GM19023 (cell line): ENCODE measurements at regions not wholly inside any gene's neighbourhood (a gene's known extent, or its start where the extent isn't known, plus 50 kb on each side); places are given as distances from the start of the nearest gene placed in this dataset.
"Not testable (repeated sequence)": the region's sequence is repeated elsewhere in the genome, so short reads cannot be mapped to it uniquely, and the experiment has no call there.

Source experiments
- ATAC-seq: cut with Tn5 transposase; IDR thresholded peaks from one replicate; pipeline ENCODE4 v1.9.1; 2021; ENCODE audit warnings: mild to moderate bottlenecking, moderate library complexity; ENCODE audit not compliant: unreplicated experiment

DNA sequence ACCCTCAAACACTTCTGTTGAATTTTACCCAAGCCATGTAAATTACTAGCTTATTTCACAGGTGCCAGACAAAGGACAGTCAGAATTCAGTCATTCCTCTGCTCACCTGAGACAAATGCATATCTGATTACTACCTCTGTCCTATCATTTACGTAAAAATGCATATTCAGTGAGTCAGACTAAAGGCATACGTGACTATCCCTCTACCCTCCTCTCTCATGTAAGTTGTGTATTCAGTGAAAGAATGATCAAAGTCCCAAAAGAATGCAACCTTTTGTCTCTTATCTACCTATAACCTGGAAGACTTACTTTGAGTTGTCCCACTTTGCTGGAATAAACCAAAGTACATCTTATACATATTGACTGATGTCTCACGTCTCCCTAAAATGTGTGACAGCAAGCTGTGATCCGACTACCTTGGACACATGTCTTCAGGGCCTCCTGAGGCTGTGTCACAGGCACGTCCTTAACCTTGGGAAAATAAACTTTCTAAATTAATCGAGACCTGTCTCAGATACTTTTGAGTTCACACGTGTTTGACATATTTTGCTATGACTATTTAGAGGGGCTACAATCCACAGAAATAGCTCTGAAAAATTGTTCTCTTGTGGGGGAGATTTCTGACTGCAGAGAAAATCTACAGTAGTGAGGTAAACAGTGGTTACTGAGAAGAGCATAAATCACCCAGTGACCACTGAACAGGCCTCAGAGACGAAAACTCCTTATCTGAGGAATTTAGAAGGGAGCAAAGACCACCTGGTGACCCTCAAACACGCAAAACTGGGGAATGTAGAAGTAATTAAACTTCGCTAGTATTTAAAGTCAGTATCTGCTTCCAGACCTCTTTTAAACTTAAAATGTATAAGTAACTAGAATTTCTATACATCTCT, 1575.8 kb downstream of the STIM2 start:
- ATAC-seq, result no peak

DNA sequence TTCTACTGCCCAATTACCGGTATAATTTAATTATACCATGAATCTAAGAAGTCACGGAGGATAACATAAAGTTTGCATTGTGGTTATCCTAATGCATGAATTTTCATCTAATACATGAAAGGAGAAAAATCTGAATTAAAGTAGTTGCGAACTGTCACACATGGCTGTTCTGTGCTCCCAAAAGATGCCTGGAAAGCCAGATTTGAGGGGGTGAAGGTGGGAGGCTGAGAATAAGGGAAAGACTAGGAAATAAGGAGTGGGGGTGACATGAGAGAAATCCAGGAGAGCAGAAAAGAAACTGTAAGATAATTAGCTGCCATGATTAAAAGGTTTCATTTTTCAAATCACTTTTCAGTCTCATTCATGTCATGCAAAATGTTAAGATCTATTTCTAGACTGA, 1582.7 kb downstream of the STIM2 start:
- ATAC-seq, result no peak

DNA sequence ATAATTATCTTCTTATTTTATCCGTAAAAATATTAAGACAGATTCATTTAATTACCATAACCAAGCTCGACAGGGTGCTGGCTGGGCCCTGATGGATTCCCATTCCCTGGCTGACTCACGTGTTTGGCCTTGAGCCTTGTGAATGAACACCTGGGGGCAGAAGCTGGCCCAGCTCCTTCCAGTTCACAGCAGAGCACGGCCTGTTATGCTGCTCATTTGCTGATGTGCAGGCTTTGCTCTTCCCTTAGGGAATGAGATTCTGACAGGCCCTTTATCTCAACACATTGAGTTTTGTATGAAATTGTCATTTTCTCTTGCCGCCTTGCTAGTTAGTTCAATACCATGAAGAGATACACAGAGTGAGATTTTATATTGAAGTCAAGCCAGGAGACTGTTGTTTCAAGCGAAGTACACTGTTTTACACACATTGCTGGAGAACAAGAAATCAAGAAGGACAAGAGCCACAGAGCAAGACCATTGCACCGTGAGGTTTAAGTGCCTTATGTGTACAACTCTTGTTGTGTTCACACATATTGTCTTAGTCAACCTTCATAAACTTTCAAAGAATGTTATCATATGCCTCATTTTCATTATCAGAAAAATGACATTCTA, 1583.3 kb downstream of the STIM2 start:
- no peak for ATAC-seq

DNA sequence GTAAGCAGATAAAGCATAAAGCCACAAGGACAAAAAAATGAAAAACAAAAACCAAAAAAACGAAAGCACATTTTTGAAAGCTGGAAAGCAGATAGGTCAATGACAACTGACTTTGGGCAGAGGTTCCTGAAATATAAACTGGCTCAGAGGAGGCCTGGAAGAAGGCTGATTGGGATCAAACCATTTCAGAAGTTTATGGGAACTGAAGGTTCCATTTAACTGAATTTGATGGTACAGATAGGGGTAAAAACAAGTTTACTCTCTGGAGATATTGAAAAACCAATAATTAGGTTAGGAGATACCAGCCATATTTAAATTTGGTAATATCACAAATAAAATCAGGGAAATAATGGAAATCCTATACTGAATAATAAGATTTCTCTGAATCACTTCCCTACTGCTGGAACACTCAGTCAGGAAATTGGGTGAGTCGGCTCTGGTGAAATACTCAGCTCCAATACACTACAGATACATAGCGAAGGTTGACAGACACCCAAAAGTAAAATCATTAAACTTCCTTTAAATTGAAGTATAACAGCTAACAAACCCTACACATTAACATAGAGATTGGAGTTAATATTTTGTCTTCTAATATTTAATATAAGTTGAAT, 1584.3 kb downstream of the STIM2 start:
- ATAC-seq, result no peak

GRCh38 chr4:28449085-28449484, 1588.4 kb downstream of the STIM2 start:
- no peak for ATAC-seq

GRCh38 chr4:28451346-28451745, 1590.7 kb downstream of the STIM2 start:
- ATAC-seq, result no peak

- ATAC-seq, result no peak
Measured at GRCh38 chr4:28462766-28463700, 1602.4 kb downstream of the STIM2 start.

DNA sequence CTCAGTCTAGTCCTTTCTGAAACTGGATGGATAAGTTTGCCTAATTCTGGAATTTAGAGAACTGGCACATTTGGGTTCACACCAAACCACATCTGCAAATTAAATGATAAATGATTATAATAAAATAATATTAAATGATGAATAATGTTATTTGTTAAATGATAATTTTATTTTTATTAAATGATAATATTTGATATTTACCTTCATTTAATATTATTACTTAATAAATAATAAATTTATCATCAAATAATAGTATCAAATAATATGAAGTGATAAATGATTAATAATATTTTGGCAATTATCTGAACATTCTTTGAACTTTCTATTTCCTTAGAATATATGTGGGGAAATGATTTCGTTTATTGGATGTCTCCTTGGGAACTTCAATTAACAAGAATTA, 1604.2 kb downstream of the STIM2 start:
- no peak for ATAC-seq

GRCh38 chr4:28466886-28467285, 1606.2 kb downstream of the STIM2 start:
- not testable (repeated sequence) for ATAC-seq

DNA sequence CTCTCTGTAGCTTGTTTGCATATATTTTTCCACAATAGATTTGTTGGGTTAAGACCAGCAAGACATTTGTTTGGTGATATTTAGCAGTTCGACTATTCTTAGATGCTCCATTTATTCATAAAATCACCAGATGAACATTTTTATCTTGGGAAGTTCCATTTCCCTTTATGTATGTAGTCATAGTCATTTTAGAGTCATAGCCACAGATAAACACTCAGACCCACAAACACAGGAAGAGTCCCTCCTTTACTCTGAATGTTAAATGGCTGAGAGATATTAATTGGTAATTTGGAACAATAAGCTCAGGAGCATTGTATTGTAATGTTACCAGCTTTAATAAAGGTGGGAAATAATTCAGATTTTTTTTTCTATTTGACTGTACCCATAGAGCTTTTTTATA, 1608.7 kb downstream of the STIM2 start:
- ATAC-seq, result no peak

DNA sequence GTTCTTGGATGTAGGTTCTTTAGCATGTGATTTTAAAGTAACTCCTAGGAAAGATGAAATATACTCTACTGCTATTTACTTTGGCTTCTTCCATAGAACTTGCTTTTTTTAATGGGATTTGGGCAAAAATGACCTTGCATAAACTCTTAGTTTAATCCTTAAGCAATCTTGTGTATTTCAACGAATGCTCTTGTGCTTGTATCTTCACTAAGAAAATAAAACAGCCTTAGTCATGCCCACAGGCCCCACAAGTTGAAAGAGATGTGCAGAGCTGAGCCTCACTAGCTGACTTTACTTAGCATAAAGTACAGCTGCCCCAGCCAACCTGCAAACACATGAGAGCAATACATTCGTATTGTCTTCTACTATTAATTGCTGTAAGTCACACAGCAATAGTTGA, 1609.2 kb downstream of the STIM2 start:
- ATAC-seq, result no peak

DNA sequence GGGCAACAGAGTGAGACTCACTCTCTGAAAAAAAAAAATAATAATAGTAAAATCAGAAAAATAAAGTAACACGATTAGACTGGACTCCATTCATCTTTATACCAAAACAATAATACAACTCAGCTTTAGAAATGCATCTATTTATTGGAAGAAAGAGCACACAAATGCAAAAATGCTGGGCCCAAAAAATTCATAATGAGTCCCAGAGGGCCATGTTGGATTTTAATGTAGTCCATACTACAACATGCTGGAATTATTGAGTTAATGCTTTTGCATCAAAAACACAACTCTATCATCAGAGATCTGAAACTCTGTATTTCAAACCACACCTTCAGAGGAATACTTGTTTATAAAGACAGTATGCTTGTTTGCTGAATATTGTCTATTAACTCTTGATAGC, 1614.7 kb downstream of the STIM2 start:
- ATAC-seq, result no peak

DNA sequence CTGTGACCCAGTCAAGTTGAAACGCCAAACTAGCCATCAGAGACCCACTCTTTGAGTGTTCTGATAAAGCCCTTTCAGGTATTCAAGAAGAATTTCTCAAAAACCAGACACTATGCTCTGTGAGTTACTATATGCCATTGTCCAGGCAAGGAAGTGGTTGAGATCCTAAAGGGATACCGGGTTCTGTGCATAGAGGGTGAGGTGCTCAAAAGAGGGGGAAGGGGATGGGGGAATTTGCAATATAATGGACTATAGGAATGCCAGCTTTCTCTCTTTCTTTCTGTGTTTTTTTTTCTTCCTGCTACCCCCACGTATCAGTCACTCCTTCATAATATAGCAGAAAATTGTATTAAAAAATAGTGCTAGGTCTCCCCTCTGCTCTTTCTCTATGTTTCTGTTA, 1619.0 kb downstream of the STIM2 start:
- no peak for ATAC-seq

DNA sequence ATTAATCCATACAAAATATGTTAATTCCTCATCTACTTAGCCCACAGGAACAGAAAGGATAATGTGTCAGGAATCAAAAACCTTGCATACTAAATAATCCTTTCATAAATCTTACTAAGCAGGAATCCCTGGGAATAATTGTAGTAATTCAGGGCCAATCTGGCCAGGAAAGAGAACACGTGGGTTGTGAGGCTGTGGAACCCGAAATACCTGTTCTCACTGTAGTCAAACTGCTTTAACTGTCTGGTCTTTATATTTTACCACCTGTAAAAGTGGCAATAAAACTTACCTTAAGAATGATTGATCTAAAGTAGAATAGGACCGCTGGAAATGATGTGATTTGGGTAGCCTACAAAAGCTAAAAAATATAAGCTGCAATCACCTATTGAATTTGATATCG, 1620.9 kb downstream of the STIM2 start:
- no peak for ATAC-seq

GRCh38 chr4:28482580-28483270, 1622.1 kb downstream of the STIM2 start:
- no peak for ATAC-seq

DNA sequence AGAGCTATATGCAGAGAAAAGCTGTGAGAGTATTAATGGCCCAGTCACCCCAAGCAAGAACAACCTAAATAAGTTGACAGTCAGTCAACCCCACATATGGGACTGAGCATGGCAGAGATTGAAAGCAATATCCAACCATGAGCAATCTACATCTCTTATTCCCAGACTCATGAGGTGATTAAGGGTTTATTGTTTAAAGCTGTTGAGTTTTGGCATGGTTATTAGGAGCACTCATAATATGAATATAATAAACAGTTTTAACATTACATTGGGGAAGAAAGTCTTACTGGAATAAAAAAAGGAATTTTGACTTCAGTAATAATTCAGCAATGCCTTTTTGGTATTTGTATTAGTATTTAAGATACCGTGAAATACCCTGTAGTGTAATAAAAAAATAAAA, 1627.4 kb downstream of the STIM2 start:
- ATAC-seq, result no peak

DNA sequence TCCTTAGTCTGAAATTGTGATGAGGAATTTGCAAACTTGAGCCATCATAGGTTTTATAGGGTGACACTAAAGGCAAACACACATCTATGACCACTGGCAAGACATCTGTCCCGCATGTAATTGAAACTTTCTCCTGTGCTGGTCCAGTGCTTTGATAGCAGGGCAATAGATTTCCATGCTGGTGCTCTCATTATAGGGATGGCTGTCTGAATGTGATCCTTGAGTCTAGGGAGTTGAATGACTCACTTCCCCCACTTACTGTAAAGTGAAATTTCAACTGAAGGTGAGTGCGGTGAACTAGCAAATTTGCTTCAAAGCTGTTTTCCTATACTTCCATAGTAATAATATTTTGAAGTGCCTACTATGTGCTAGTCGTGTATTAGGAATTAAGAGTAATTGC, 1630.0 kb downstream of the STIM2 start:
- ATAC-seq, result no peak

DNA sequence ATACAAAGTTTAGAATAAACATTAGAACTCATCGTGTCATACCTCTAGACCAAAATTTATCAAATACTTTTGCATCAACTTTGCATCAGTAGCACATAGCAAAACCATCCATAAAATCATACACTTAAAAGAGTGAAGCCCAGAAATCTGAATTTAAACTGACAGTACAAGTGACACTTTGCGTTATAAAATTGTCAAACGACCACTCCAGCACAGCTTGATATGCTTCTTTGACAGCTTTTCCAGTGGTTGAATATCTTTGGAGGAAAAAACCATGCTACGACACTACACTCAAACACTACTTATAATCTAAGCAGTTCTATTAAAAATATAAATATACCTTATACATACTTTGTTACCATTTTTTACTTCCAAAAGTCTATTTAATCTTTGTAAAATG, 1644.4 kb downstream of the STIM2 start:
- no peak for ATAC-seq

- no peak for ATAC-seq
Measured at GRCh38 chr4:28508636-28509035, 1648.0 kb downstream of the STIM2 start.

DNA sequence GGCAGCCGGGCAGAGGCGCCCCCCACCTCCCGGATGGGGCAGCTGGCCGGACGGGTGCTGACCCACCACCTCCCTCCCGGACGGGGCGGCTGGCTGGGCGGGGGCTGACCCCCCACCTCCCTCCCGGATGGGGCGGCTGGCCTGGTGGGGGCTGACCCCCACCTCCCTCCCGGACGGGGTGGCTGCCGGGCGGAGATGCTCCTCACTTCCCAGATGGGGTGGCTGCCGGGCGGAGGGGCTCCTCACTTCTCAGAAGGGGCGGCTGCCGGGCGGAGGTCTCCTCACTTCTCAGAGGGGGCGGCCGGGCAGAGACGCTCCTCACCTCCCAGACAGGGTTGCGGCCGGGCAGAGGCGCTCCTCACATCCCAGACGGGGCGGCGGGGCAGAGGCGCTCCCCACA, 1654.1 kb downstream of the STIM2 start:
- not testable (repeated sequence) for ATAC-seq
